ENCODE measurements at regions not wholly inside any gene's neighbourhood (a gene's known extent, or its start where the extent isn't known, plus 50 kb on each side); places are given as distances from the start of the nearest gene placed in this dataset.
"Not testable (repeated sequence)": the region's sequence is repeated elsewhere in the genome, so short reads cannot be mapped to it uniquely, and the experiment has no call there.

GRCh38 chr5:42267091-42267490 lies 156.1 kb upstream of the GHR start:
- Histone ChIP-seq H3K9me2 (replicated peaks; ENCODE audit: insufficient read depth, low read length) (no peaks in the 10 kb centered on the region), H3K79me2 (ENCODE audit: low read length) (no peaks in the 10 kb centered on the region), H3K4me3 (ENCODE audit: low read length) (no peak overlapping the region), H3K27ac (ENCODE audit: low read length) (no peak overlapping the region), H2AFZ (ENCODE audit: low read length) (no peak overlapping the region), H3K27me3 (ENCODE audit: low read length) (no peaks in the 10 kb centered on the region), H3K9ac (ENCODE audit: low read length) (no peak overlapping the region), H3K9me3 (ENCODE audit: low read length) (no peaks in the 10 kb centered on the region), H3K4me1 (ENCODE audit: low read length) (no peaks in the 10 kb centered on the region), H4K20me1 (ENCODE audit: insufficient read depth, low read depth, low read length) (no peaks in the 10 kb centered on the region), H3K36me3 (ENCODE audit: insufficient read depth, low read length) (no peaks in the 10 kb centered on the region), H3K4me2 (ENCODE audit: low read depth, low read length, poor library complexity, severe bottlenecking) (no peak overlapping the region)
- DNase-seq: no peak

DNA sequence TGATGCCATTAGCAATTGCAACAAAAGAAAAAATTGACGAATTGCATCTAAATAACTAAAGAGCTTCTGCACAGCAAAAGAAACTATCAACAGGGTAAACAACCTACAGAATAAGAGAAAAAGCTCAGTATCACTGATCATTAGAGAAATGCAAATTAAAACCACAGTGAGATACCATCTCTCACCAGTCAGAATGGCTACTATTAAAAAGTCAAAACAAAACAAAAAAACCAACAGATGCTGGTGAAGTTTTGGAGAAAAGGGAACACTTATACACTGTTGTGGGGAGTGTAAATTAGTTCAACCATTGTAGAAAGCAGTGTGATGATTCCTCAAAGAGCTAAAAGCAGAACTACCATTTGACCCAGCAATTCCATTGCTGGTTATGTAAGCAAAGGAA lies 155.1 kb upstream of the GHR start:
- H3K9ac ChIP-seq (ENCODE audit: low read length); H3K9me2 ChIP-seq (replicated peaks; ENCODE audit: insufficient read depth, low read length); H3K27ac ChIP-seq (ENCODE audit: low read length); H3K4me1 ChIP-seq (ENCODE audit: low read length); H3K4me2 ChIP-seq (ENCODE audit: low read depth, low read length, poor library complexity, severe bottlenecking); H2AFZ ChIP-seq (ENCODE audit: low read length); H3K79me2 ChIP-seq (ENCODE audit: low read length); H3K36me3 ChIP-seq (ENCODE audit: insufficient read depth, low read length); DNase-seq; H4K20me1 ChIP-seq (ENCODE audit: insufficient read depth, low read depth, low read length); H3K27me3 ChIP-seq (ENCODE audit: low read length); H3K9me3 ChIP-seq (ENCODE audit: low read length); H3K4me3 ChIP-seq (ENCODE audit: low read length): not testable (repeated sequence)

DNA sequence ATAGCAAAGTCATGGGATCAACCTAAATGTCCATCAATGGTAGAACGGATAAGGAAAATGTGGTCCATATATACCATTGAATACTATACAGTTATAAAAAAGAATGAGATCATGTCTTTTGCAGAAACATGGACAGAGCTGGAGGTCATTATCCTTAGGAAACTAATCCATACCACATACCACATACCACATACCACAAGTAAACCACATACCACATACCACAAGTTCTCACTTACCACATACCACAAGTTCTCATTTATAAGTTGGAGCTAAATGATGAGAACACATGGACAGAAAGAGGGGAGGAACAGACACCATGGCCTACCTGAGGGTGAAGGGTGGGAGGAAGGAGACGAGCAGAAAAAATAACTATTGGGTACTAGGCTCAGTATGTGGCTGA lies 154.6 kb upstream of the GHR start:
- H3K27ac ChIP-seq (ENCODE audit: low read length): no peak overlapping the region
- no peak overlapping the region for H3K4me2 ChIP-seq (ENCODE audit: low read depth, low read length, poor library complexity, severe bottlenecking)
- H3K79me2 ChIP-seq (ENCODE audit: low read length): no peaks in the 10 kb centered on the region
- H3K36me3 ChIP-seq (ENCODE audit: insufficient read depth, low read length): no peaks in the 10 kb centered on the region
- no peaks in the 10 kb centered on the region for H3K9me2 ChIP-seq (replicated peaks; ENCODE audit: insufficient read depth, low read length)
- no peaks in the 10 kb centered on the region for H3K9me3 ChIP-seq (ENCODE audit: low read length)
- H2AFZ ChIP-seq (ENCODE audit: low read length): no peak overlapping the region
- H3K4me1 ChIP-seq (ENCODE audit: low read length): no peaks in the 10 kb centered on the region
- H3K9ac ChIP-seq (ENCODE audit: low read length): no peak overlapping the region
- H3K27me3 ChIP-seq (ENCODE audit: low read length): no peaks in the 10 kb centered on the region
- no peak for DNase-seq
- no peak overlapping the region for H3K4me3 ChIP-seq (ENCODE audit: low read length)
- H4K20me1 ChIP-seq (ENCODE audit: insufficient read depth, low read depth, low read length): no peaks in the 10 kb centered on the region

- Histone ChIP-seq H3K9me2 (replicated peaks; ENCODE audit: insufficient read depth, low read length) (no peaks in the 10 kb centered on the region), H3K9me3 (ENCODE audit: low read length) (no peaks in the 10 kb centered on the region)
Measured at GRCh38 chr5:42270771-42271170, 152.5 kb upstream of the GHR start.

DNA sequence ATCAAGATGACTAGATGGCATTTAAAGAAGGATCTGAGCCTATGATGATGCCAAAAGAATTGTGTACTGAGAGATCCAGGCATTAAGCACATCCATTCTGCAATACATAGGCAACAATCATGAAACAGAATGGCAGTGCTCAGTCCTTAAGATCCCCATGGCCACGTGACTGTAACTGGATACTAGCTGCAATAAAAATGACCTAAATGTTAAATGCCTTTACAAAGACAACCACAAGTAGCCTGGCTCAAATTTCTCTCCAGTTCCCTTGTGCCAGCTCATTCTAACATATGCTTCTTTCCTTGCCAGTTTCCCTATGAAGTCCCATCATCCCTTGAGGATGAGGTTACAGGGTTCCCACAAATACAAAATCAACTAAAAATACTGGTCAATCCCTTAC lies 148.3 kb upstream of the GHR start:
- Histone ChIP-seq H3K4me1 (ENCODE audit: low read length) (no peaks in the 10 kb centered on the region), H3K36me3 (ENCODE audit: insufficient read depth, low read length) (no peaks in the 10 kb centered on the region), H3K4me2 (ENCODE audit: low read depth, low read length, poor library complexity, severe bottlenecking) (no peak overlapping the region), H3K9ac (ENCODE audit: low read length) (no peak overlapping the region), H3K79me2 (ENCODE audit: low read length) (no peaks in the 10 kb centered on the region), H3K9me2 (replicated peaks; ENCODE audit: insufficient read depth, low read length) (no peaks in the 10 kb centered on the region), H3K9me3 (ENCODE audit: low read length) (no peaks in the 10 kb centered on the region), H3K27me3 (ENCODE audit: low read length) (no peaks in the 10 kb centered on the region), H3K27ac (ENCODE audit: low read length) (no peak overlapping the region), H4K20me1 (ENCODE audit: insufficient read depth, low read depth, low read length) (no peaks in the 10 kb centered on the region), H3K4me3 (ENCODE audit: low read length) (no peak overlapping the region), H2AFZ (ENCODE audit: low read length) (no peak overlapping the region)
- DNase-seq: no peak

More at GRCh38 chr5:42270771-42271170, 152.5 kb upstream of the GHR start:
- H3K27ac ChIP-seq (ENCODE audit: low read length): no peak overlapping the region
- no peak overlapping the region for H3K4me3 ChIP-seq (ENCODE audit: low read length)
- no peak for DNase-seq
- H2AFZ ChIP-seq (ENCODE audit: low read length): no peak overlapping the region
- H3K4me2 ChIP-seq (ENCODE audit: low read depth, low read length, poor library complexity, severe bottlenecking): no peak overlapping the region
- no peak overlapping the region for H3K9ac ChIP-seq (ENCODE audit: low read length)
- no peaks in the 10 kb centered on the region for H4K20me1 ChIP-seq (ENCODE audit: insufficient read depth, low read depth, low read length)
- H3K79me2 ChIP-seq (ENCODE audit: low read length): no peaks in the 10 kb centered on the region
- no peaks in the 10 kb centered on the region for H3K27me3 ChIP-seq (ENCODE audit: low read length)
- H3K4me1 ChIP-seq (ENCODE audit: low read length): no peaks in the 10 kb centered on the region
- H3K36me3 ChIP-seq (ENCODE audit: insufficient read depth, low read length): no peaks in the 10 kb centered on the region

GRCh38 chr5:42277293-42277692 lies 145.9 kb upstream of the GHR start:
- Histone ChIP-seq H2AFZ (ENCODE audit: low read length) (no peak overlapping the region), H3K4me1 (ENCODE audit: low read length) (no peaks in the 10 kb centered on the region), H3K9ac (ENCODE audit: low read length) (no peak overlapping the region), H3K4me3 (ENCODE audit: low read length) (no peak overlapping the region), H3K36me3 (ENCODE audit: insufficient read depth, low read length) (no peaks in the 10 kb centered on the region), H3K9me2 (replicated peaks; ENCODE audit: insufficient read depth, low read length) (no peaks in the 10 kb centered on the region), H3K79me2 (ENCODE audit: low read length) (no peaks in the 10 kb centered on the region), H3K9me3 (ENCODE audit: low read length) (no peaks in the 10 kb centered on the region), H3K27me3 (ENCODE audit: low read length) (no peaks in the 10 kb centered on the region), H4K20me1 (ENCODE audit: insufficient read depth, low read depth, low read length) (no peaks in the 10 kb centered on the region), H3K4me2 (ENCODE audit: low read depth, low read length, poor library complexity, severe bottlenecking) (no peak overlapping the region), H3K27ac (ENCODE audit: low read length) (no peak overlapping the region)
- DNase-seq: no peak

GRCh38 chr5:42284584-42284983 lies 138.7 kb upstream of the GHR start:
- Histone ChIP-seq H3K4me1 (ENCODE audit: low read length) (no peaks in the 10 kb centered on the region), H3K36me3 (ENCODE audit: insufficient read depth, low read length) (no peaks in the 10 kb centered on the region), H4K20me1 (ENCODE audit: insufficient read depth, low read depth, low read length) (no peaks in the 10 kb centered on the region), H2AFZ (ENCODE audit: low read length) (no peak overlapping the region), H3K4me2 (ENCODE audit: low read depth, low read length, poor library complexity, severe bottlenecking) (no peak overlapping the region), H3K4me3 (ENCODE audit: low read length) (no peak overlapping the region), H3K9me2 (replicated peaks; ENCODE audit: insufficient read depth, low read length) (no peaks in the 10 kb centered on the region), H3K27ac (ENCODE audit: low read length) (no peak overlapping the region), H3K9me3 (ENCODE audit: low read length) (no peaks in the 10 kb centered on the region), H3K27me3 (ENCODE audit: low read length) (no peaks in the 10 kb centered on the region), H3K9ac (ENCODE audit: low read length) (no peak overlapping the region), H3K79me2 (ENCODE audit: low read length) (no peaks in the 10 kb centered on the region)
- DNase-seq: no peak

DNA sequence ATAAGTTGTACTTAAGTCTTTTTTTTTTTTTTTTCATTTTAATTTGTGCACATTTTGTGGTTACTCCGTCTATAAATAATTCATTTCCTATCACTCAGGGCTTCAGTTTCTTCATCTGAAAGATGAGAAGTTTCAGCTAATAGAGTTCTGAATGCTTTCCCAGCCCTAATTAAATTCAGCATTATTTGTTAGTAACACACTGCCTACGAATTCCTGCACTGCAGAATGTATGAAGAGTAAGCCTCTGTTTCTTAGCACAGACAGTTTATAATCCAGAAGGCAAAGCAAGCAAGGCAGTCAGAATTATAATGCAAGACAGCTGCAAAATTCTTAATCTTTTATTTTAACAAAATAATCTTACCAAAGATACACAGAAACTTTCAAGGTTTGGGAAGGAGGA lies 138.0 kb upstream of the GHR start:
- no peaks in the 10 kb centered on the region for H3K4me1 ChIP-seq (ENCODE audit: low read length)
- H3K9me3 ChIP-seq (ENCODE audit: low read length): no peaks in the 10 kb centered on the region
- no peaks in the 10 kb centered on the region for H4K20me1 ChIP-seq (ENCODE audit: insufficient read depth, low read depth, low read length)
- no peak overlapping the region for H3K27ac ChIP-seq (ENCODE audit: low read length)
- H3K36me3 ChIP-seq (ENCODE audit: insufficient read depth, low read length): no peaks in the 10 kb centered on the region
- no peaks in the 10 kb centered on the region for H3K79me2 ChIP-seq (ENCODE audit: low read length)
- H3K27me3 ChIP-seq (ENCODE audit: low read length): no peaks in the 10 kb centered on the region
- H3K4me3 ChIP-seq (ENCODE audit: low read length): no peak overlapping the region
- no peak overlapping the region for H3K4me2 ChIP-seq (ENCODE audit: low read depth, low read length, poor library complexity, severe bottlenecking)
- no peak overlapping the region for H3K9ac ChIP-seq (ENCODE audit: low read length)
- no peak for DNase-seq
- no peaks in the 10 kb centered on the region for H3K9me2 ChIP-seq (replicated peaks; ENCODE audit: insufficient read depth, low read length)
- H2AFZ ChIP-seq (ENCODE audit: low read length): no peak overlapping the region

GRCh38 chr5:42300496-42300895 lies 122.7 kb upstream of the GHR start:
- Histone ChIP-seq H3K4me2 (ENCODE audit: low read depth, low read length, poor library complexity, severe bottlenecking) (no peak overlapping the region), H3K9ac (ENCODE audit: low read length) (no peak overlapping the region), H3K4me3 (ENCODE audit: low read length) (no peak overlapping the region), H3K27ac (ENCODE audit: low read length) (no peak overlapping the region), H3K27me3 (ENCODE audit: low read length) (no peaks in the 10 kb centered on the region), H3K9me3 (ENCODE audit: low read length) (no peaks in the 10 kb centered on the region), H3K4me1 (ENCODE audit: low read length) (no peaks in the 10 kb centered on the region), H3K9me2 (replicated peaks; ENCODE audit: insufficient read depth, low read length) (no peaks in the 10 kb centered on the region), H2AFZ (ENCODE audit: low read length) (no peak overlapping the region), H3K36me3 (ENCODE audit: insufficient read depth, low read length) (no peaks in the 10 kb centered on the region), H3K79me2 (ENCODE audit: low read length) (no peaks in the 10 kb centered on the region), H4K20me1 (ENCODE audit: insufficient read depth, low read depth, low read length) (no peaks in the 10 kb centered on the region)
- DNase-seq: no peak
